ENCODE measurements at regions not wholly inside any gene's neighbourhood (a gene's known extent, or its start where the extent isn't known, plus 50 kb on each side); places are given as distances from the start of the nearest gene placed in this dataset.

DNA sequence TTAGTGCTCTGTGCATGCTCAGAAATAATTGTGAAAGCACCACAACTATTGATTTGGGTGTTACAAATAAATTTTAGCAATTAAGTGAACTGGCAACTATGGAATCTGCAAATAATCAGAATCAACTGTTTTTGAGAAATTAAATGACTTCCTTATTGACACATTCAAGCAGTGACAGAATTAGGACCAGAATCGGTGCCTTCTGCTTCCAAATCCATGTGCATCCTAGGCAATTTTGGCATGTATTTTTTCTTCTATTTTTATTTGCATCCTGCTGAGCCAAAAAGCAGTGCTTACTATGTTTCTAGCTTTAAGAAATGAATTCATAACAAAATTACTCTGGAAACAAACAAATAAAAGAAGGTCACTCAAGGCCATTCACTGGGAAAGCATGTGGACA lies 408.2 kb downstream of the GXYLT1 start:
- Histone ChIP-seq H3K27me3 (ENCODE audit: insufficient read depth, low read length) (no peaks in the 10 kb centered on the region), H3K79me2 (ENCODE audit: control insufficient read depth, insufficient read depth, low read length, unreplicated experiment) (no peaks in the 10 kb centered on the region), H3K4me3 (ENCODE audit: low read depth, low read length) (no peak overlapping the region), H3K36me3 (ENCODE audit: insufficient read depth, low read length) (no peaks in the 10 kb centered on the region), H2AFZ (ENCODE audit: low read length, unreplicated experiment) (no peak overlapping the region), H3K4me1 (ENCODE audit: control insufficient read depth, insufficient read depth, low read length, unreplicated experiment) (no peaks in the 10 kb centered on the region), H3K27ac (ENCODE audit: low read depth, low read length) (no peak overlapping the region)

DNA sequence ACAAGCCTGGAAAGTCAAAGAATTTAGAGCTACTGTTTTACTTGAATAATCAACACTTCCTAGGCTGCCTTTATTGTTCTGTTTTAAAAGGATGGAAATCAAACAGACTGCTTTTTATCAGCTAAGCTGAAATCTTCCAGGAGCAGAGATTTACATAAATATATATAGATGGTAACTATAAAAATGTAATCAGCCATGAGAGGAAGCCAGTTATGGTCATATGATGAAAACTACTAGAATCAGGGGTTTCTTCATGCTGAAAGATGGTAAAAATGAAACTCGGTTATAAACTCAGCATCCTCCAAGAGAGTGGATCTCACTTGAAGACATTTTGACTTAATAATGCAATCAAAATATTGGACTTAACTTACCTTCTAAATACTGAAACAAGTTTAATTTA lies 413.0 kb downstream of the GXYLT1 start:
- H3K36me3 ChIP-seq (ENCODE audit: insufficient read depth, low read length), result no peaks in the 10 kb centered on the region
- H3K4me3 ChIP-seq (ENCODE audit: low read depth, low read length), result no peak overlapping the region
- H2AFZ ChIP-seq (ENCODE audit: low read length, unreplicated experiment), result no peak overlapping the region
- no peaks in the 10 kb centered on the region for H3K79me2 ChIP-seq (ENCODE audit: control insufficient read depth, insufficient read depth, low read length, unreplicated experiment)
- H3K27me3 ChIP-seq (ENCODE audit: insufficient read depth, low read length), result no peaks in the 10 kb centered on the region
- no peak overlapping the region for H3K27ac ChIP-seq (ENCODE audit: low read depth, low read length)
- H3K4me1 ChIP-seq (ENCODE audit: control insufficient read depth, insufficient read depth, low read length, unreplicated experiment), result no peaks in the 10 kb centered on the region

DNA sequence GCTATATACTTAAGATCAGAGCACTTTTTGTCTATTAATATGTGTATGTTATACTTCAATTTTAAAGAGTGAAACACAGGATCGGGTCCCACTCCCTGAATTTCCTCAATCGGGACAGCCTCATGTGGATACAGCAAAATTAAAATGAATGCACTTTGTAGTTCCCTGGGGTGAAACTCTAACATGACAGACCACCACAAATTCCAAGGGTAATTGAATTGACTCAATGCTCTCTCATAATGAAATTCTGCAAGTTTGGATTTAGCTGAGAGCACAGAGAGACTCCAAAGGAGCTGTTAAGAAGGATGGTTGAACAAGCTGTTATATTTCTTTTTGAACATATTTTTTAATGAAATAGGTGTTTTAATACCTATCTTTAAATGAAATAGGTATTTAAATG lies 413.6 kb downstream of the GXYLT1 start:
- H3K4me1 ChIP-seq (ENCODE audit: control insufficient read depth, insufficient read depth, low read length, unreplicated experiment), result no peaks in the 10 kb centered on the region
- H3K79me2 ChIP-seq (ENCODE audit: control insufficient read depth, insufficient read depth, low read length, unreplicated experiment), result no peaks in the 10 kb centered on the region
- no peaks in the 10 kb centered on the region for H3K27me3 ChIP-seq (ENCODE audit: insufficient read depth, low read length)
- H3K36me3 ChIP-seq (ENCODE audit: insufficient read depth, low read length), result no peaks in the 10 kb centered on the region
- no peak overlapping the region for H2AFZ ChIP-seq (ENCODE audit: low read length, unreplicated experiment)
- H3K4me3 ChIP-seq (ENCODE audit: low read depth, low read length), result no peak overlapping the region
- no peak overlapping the region for H3K27ac ChIP-seq (ENCODE audit: low read depth, low read length)

DNA sequence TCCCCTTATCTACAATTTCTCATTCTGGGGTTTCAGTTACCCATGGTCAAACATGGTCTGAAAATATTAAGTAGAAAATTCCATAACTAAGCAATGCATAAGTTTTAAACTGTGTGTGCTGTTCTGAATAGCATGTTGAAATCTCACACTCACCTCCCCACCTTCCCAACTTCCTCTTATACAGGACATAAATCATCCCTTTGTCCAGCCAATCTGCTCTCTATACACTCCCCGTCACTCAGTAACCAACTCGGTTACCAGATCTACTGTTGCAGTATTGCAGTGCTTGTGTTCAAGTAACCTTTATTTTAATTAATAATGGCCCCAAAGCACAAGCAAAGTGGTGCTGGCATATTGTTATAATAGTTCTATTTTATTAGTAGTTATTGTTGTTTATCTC lies 420.5 kb downstream of the GXYLT1 start:
- Histone ChIP-seq H3K27ac (ENCODE audit: low read depth, low read length) (no peak overlapping the region), H3K79me2 (ENCODE audit: control insufficient read depth, insufficient read depth, low read length, unreplicated experiment) (no peaks in the 10 kb centered on the region), H3K4me1 (ENCODE audit: control insufficient read depth, insufficient read depth, low read length, unreplicated experiment) (no peaks in the 10 kb centered on the region), H2AFZ (ENCODE audit: low read length, unreplicated experiment) (no peak overlapping the region), H3K36me3 (ENCODE audit: insufficient read depth, low read length) (no peaks in the 10 kb centered on the region), H3K4me3 (ENCODE audit: low read depth, low read length) (no peak overlapping the region), H3K27me3 (ENCODE audit: insufficient read depth, low read length) (no peaks in the 10 kb centered on the region)

DNA sequence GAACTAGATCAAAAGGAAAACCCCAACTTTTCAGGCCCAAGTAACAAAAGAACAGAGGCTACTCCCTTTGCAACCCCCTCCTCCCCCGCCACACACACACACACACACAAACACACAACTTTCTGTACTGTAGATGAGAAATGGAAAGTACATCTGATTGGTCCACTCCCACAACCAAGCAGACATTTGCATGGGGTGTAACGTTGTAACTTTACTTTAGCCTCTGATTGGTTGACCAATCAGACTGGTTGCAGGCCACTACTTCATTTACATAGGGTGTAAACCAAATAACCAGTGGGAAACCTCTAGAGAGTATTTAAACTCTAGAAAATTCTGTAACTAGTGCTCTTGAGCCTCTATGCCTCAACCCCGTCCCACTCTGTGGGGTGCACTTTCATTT lies 425.5 kb downstream of the GXYLT1 start:
- Histone ChIP-seq H3K36me3 (ENCODE audit: insufficient read depth, low read length) (no peaks in the 10 kb centered on the region), H2AFZ (ENCODE audit: low read length, unreplicated experiment) (no peak overlapping the region)

DNA sequence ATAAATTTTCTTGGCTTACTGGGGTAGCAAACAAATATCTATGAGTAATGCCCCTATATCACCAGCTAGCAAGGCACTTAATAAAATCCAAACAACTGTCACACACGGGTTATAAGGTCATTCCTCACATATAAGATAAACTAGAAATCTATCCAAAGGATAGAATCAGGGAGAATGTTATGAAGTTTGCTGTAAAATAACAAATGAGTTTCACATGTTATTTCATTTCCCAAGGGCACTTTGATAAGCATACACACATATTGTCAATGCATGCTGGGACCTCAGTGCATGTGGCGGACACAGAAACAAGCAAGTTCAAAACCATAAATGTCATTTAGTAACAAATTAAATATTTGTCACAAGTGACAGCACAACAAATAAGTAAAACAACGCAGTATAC lies 429.4 kb downstream of the GXYLT1 start:
- H3K27me3 ChIP-seq (ENCODE audit: insufficient read depth, low read length), result no peaks in the 10 kb centered on the region

More for the DNA sequence above, 425.5 kb downstream of the GXYLT1 start:
- Histone ChIP-seq H3K27me3 (ENCODE audit: insufficient read depth, low read length) (no peaks in the 10 kb centered on the region), H3K79me2 (ENCODE audit: control insufficient read depth, insufficient read depth, low read length, unreplicated experiment) (no peaks in the 10 kb centered on the region), H3K4me1 (ENCODE audit: control insufficient read depth, insufficient read depth, low read length, unreplicated experiment) (no peaks in the 10 kb centered on the region), H3K4me3 (ENCODE audit: low read depth, low read length) (no peak overlapping the region), H3K27ac (ENCODE audit: low read depth, low read length) (no peak overlapping the region)

DNA sequence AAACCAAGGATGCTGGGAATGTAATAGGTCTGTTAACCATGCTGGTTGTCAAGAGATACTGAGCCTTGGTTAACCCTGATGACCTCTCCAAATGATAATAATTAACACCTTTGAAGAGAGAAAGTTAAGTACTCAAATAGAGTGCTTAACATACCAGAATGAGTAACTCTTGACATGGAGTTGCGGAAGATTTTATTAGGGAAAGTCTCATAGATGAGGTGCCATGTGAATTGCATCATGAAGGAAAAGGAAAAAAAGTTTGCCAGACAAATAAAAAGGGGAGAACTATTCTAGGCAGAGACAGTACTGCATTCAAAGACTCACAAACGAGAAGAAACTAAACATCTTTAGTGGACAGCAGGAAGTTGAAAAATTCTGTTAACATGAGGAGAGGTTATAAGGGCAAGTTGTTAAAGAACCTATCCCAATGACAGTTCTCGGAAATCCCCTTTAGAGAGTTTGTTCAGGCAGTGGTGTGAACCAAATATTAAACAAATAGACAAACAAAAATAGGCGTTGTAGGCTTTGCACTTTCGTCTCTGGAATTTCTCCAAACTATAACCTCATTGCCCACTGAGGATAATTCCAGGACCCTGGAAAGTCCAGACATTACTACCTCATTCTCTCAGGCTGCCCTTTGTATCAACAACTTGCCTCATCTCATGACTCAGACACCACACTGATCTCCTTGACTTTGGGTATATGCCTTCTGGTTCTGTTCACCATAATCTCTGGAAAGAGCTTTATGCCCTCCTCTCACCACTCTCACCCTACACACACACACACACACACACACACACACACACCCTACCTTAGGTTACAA lies 435.0 kb downstream of the GXYLT1 start:
- Histone ChIP-seq H3K79me2 (ENCODE audit: control insufficient read depth, insufficient read depth, low read length, unreplicated experiment) (no peaks in the 10 kb centered on the region), H3K4me1 (ENCODE audit: control insufficient read depth, insufficient read depth, low read length, unreplicated experiment) (no peaks in the 10 kb centered on the region), H3K4me3 (ENCODE audit: low read depth, low read length) (no peak overlapping the region), H2AFZ (ENCODE audit: low read length, unreplicated experiment) (no peak overlapping the region), H3K27me3 (ENCODE audit: insufficient read depth, low read length) (no peaks in the 10 kb centered on the region), H3K27ac (ENCODE audit: low read depth, low read length) (no peak overlapping the region), H3K36me3 (ENCODE audit: insufficient read depth, low read length) (no peaks in the 10 kb centered on the region)

More for the DNA sequence above, 429.4 kb downstream of the GXYLT1 start:
- H2AFZ ChIP-seq (ENCODE audit: low read length, unreplicated experiment), result no peak overlapping the region
- H3K4me3 ChIP-seq (ENCODE audit: low read depth, low read length), result no peak overlapping the region
- H3K27ac ChIP-seq (ENCODE audit: low read depth, low read length), result no peak overlapping the region
- no peaks in the 10 kb centered on the region for H3K79me2 ChIP-seq (ENCODE audit: control insufficient read depth, insufficient read depth, low read length, unreplicated experiment)
- H3K36me3 ChIP-seq (ENCODE audit: insufficient read depth, low read length), result no peaks in the 10 kb centered on the region
- H3K4me1 ChIP-seq (ENCODE audit: control insufficient read depth, insufficient read depth, low read length, unreplicated experiment), result no peaks in the 10 kb centered on the region

DNA sequence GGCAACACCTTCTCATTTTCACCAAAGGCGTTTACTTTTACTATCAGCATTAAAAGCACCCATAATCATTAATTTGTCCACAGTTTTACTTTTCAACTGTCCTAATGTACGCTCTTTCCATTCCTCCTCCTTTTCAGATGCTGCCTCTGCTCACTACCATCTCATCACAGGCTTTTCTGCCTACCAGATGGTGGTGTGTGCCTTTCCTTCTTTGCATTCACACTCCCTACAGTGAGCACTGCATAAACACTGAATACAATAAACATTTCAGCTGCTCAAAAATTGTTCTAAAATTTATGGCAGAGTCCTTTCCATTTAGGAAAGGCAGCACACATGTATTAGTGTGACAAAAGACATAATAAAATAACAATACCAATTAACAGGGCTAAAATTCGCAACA lies 435.7 kb downstream of the GXYLT1 start:
- no peaks in the 10 kb centered on the region for H3K4me1 ChIP-seq (ENCODE audit: control insufficient read depth, insufficient read depth, low read length, unreplicated experiment)
- H3K79me2 ChIP-seq (ENCODE audit: control insufficient read depth, insufficient read depth, low read length, unreplicated experiment), result no peaks in the 10 kb centered on the region
- no peak overlapping the region for H3K4me3 ChIP-seq (ENCODE audit: low read depth, low read length)
- no peak overlapping the region for H3K27ac ChIP-seq (ENCODE audit: low read depth, low read length)
- no peaks in the 10 kb centered on the region for H3K27me3 ChIP-seq (ENCODE audit: insufficient read depth, low read length)
- no peaks in the 10 kb centered on the region for H3K36me3 ChIP-seq (ENCODE audit: insufficient read depth, low read length)
- no peak overlapping the region for H2AFZ ChIP-seq (ENCODE audit: low read length, unreplicated experiment)

DNA sequence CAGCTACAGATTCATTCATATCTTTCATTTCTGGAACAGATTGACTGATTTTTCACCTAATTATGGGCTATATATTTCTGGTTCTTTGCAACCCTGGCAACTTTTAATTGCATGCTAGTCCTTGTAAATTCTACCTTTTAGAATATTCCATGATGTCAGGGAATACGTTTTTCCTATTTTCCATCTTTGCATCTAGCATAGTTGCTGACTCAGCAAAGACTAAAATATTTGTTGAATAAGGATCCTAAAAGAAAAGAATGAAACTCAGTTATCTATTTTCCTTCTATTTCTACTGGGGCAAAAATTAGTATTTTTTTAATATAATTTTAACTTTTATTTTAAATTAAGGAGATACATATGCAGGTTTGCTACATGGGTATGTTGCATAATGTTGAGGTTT lies 438.3 kb downstream of the GXYLT1 start:
- H3K36me3 ChIP-seq (ENCODE audit: insufficient read depth, low read length), result no peaks in the 10 kb centered on the region
- no peak overlapping the region for H3K4me3 ChIP-seq (ENCODE audit: low read depth, low read length)
- no peaks in the 10 kb centered on the region for H3K79me2 ChIP-seq (ENCODE audit: control insufficient read depth, insufficient read depth, low read length, unreplicated experiment)
- H3K27me3 ChIP-seq (ENCODE audit: insufficient read depth, low read length), result no peaks in the 10 kb centered on the region
- H3K4me1 ChIP-seq (ENCODE audit: control insufficient read depth, insufficient read depth, low read length, unreplicated experiment), result no peaks in the 10 kb centered on the region
- H2AFZ ChIP-seq (ENCODE audit: low read length, unreplicated experiment), result no peak overlapping the region
- H3K27ac ChIP-seq (ENCODE audit: low read depth, low read length), result no peak overlapping the region

DNA sequence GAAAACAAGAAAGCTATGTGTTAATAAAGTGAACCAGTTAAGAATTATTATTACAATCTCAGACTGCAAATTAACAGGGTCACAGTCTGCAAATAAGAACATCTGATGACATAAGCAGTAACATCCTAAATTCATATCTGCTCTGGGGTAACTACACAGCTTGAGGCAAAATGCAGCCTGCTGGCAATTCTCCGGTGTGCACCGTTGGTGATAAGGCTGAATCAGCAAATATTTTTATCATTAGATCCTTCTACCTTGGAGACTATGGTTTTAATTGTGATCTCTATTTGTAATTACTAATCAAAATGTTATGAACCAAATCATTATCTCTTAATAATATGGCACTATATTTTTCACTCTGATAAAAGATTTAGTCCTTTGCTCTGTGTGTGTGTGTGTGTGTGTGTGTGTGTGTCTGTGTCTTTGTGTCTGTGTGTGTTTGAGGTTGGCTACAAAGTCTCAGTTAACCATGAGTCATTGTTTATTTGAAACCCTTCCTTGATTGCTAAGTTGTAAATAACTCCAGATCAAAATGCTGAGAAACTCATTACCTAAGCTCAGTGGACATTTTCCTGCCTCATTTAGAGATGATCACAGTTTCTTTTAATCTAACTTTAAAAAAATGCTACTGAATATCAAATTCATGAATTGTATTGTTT lies 442.6 kb downstream of the GXYLT1 start:
- Histone ChIP-seq H3K4me3 (ENCODE audit: low read depth, low read length) (no peak overlapping the region), H3K79me2 (ENCODE audit: control insufficient read depth, insufficient read depth, low read length, unreplicated experiment) (no peaks in the 10 kb centered on the region), H3K4me1 (ENCODE audit: control insufficient read depth, insufficient read depth, low read length, unreplicated experiment) (no peaks in the 10 kb centered on the region), H3K27ac (ENCODE audit: low read depth, low read length) (no peak overlapping the region), H2AFZ (ENCODE audit: low read length, unreplicated experiment) (no peak overlapping the region), H3K36me3 (ENCODE audit: insufficient read depth, low read length) (no peaks in the 10 kb centered on the region), H3K27me3 (ENCODE audit: insufficient read depth, low read length) (no peaks in the 10 kb centered on the region)

DNA sequence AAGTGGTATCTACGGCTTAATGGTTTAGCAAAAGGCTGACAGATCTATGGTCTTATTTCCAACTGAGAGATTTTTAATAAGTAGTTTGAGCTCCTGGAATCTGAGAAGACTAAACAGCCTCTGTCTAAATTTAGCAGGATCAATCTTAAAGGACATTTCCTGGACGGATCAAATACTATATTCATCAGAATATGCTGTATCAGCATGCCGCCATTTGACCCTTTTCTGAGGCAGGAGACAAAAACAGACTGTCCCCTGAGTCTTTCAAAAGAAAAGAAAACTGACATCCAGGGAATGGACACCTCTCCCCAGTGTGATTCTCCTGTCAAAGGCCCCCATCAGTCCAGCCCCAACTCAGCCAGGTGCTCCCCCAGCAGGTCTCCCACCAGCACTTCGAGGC lies 443.7 kb downstream of the GXYLT1 start:
- Histone ChIP-seq H3K4me3 (ENCODE audit: low read depth, low read length) (no peak overlapping the region), H3K27ac (ENCODE audit: low read depth, low read length) (no peak overlapping the region), H2AFZ (ENCODE audit: low read length, unreplicated experiment) (no peak overlapping the region), H3K4me1 (ENCODE audit: control insufficient read depth, insufficient read depth, low read length, unreplicated experiment) (no peaks in the 10 kb centered on the region), H3K27me3 (ENCODE audit: insufficient read depth, low read length) (no peaks in the 10 kb centered on the region), H3K36me3 (ENCODE audit: insufficient read depth, low read length) (no peaks in the 10 kb centered on the region), H3K79me2 (ENCODE audit: control insufficient read depth, insufficient read depth, low read length, unreplicated experiment) (no peaks in the 10 kb centered on the region)

Measured in ACC112 (cell line).